ENCODE measurements at regions not wholly inside any gene's neighbourhood (a gene's known extent, or its start where the extent isn't known, plus 50 kb on each side); places are given as distances from the start of the nearest gene placed in this dataset.

DNA sequence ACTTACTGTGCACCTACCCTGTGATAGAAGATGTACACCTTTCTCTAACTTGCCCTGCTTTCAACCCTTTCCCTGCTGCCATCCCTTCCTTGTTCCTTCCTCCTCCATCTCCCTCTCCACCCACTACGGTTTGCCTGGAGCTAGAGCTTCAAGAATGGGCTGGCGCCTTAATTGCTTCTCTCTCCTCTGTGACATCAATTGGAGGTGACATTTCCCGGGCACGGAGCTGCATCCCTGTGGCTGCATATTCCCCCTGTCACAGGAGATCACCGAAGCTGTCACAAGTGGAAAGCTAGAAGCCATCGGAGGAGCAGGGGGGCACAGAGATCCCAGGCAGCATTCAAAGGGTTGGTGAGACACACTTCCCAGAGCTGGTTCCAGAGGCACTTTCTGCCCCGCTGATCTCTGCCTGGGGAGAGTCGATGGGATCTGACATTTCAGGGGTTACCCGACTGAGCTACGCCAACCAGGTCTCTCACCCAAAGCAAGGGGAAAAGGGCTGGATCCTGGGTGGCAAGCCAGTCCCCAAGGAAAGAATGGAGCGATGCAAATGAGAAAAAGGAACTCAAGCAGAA lies 604.9 kb downstream of the MED13L start (continued):
- TF ChIP-seq, protein P1, sequence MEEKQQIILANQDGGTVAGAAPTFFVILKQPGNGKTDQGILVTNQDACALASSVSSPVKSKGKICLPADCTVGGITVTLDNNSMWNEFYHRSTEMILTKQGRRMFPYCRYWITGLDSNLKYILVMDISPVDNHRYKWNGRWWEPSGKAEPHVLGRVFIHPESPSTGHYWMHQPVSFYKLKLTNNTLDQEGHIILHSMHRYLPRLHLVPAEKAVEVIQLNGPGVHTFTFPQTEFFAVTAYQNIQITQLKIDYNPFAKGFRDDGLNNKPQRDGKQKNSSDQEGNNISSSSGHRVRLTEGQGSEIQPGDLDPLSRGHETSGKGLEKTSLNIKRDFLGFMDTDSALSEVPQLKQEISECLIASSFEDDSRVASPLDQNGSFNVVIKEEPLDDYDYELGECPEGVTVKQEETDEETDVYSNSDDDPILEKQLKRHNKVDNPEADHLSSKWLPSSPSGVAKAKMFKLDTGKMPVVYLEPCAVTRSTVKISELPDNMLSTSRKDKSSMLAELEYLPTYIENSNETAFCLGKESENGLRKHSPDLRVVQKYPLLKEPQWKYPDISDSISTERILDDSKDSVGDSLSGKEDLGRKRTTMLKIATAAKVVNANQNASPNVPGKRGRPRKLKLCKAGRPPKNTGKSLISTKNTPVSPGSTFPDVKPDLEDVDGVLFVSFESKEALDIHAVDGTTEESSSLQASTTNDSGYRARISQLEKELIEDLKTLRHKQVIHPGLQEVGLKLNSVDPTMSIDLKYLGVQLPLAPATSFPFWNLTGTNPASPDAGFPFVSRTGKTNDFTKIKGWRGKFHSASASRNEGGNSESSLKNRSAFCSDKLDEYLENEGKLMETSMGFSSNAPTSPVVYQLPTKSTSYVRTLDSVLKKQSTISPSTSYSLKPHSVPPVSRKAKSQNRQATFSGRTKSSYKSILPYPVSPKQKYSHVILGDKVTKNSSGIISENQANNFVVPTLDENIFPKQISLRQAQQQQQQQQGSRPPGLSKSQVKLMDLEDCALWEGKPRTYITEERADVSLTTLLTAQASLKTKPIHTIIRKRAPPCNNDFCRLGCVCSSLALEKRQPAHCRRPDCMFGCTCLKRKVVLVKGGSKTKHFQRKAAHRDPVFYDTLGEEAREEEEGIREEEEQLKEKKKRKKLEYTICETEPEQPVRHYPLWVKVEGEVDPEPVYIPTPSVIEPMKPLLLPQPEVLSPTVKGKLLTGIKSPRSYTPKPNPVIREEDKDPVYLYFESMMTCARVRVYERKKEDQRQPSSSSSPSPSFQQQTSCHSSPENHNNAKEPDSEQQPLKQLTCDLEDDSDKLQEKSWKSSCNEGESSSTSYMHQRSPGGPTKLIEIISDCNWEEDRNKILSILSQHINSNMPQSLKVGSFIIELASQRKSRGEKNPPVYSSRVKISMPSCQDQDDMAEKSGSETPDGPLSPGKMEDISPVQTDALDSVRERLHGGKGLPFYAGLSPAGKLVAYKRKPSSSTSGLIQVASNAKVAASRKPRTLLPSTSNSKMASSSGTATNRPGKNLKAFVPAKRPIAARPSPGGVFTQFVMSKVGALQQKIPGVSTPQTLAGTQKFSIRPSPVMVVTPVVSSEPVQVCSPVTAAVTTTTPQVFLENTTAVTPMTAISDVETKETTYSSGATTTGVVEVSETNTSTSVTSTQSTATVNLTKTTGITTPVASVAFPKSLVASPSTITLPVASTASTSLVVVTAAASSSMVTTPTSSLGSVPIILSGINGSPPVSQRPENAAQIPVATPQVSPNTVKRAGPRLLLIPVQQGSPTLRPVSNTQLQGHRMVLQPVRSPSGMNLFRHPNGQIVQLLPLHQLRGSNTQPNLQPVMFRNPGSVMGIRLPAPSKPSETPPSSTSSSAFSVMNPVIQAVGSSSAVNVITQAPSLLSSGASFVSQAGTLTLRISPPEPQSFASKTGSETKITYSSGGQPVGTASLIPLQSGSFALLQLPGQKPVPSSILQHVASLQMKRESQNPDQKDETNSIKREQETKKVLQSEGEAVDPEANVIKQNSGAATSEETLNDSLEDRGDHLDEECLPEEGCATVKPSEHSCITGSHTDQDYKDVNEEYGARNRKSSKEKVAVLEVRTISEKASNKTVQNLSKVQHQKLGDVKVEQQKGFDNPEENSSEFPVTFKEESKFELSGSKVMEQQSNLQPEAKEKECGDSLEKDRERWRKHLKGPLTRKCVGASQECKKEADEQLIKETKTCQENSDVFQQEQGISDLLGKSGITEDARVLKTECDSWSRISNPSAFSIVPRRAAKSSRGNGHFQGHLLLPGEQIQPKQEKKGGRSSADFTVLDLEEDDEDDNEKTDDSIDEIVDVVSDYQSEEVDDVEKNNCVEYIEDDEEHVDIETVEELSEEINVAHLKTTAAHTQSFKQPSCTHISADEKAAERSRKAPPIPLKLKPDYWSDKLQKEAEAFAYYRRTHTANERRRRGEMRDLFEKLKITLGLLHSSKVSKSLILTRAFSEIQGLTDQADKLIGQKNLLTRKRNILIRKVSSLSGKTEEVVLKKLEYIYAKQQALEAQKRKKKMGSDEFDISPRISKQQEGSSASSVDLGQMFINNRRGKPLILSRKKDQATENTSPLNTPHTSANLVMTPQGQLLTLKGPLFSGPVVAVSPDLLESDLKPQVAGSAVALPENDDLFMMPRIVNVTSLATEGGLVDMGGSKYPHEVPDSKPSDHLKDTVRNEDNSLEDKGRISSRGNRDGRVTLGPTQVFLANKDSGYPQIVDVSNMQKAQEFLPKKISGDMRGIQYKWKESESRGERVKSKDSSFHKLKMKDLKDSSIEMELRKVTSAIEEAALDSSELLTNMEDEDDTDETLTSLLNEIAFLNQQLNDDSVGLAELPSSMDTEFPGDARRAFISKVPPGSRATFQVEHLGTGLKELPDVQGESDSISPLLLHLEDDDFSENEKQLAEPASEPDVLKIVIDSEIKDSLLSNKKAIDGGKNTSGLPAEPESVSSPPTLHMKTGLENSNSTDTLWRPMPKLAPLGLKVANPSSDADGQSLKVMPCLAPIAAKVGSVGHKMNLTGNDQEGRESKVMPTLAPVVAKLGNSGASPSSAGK (IDR thresholded peaks at IDR 0.05): no peak
- TF ChIP-seq U2AF2 (optimal IDR thresholded peaks at IDR 0.05; ENCODE audit: low read depth, low read length): no peak
- TF ChIP-seq RBM17 (IDR thresholded peaks at IDR 0.05; ENCODE audit: borderline replicate concordance, low read depth, low read length): no peak
- no peak for TF ChIP-seq RAD51 (IDR thresholded peaks at IDR 0.05; ENCODE audit: borderline replicate concordance, low read depth)
- TF ChIP-seq PML (IDR thresholded peaks at IDR 0.05; ENCODE audit: low read length): no peak
- no peak for TF ChIP-seq HMG20A (CRISPR knock-in tag; conservative IDR thresholded peaks at IDR 0.05)
- TF ChIP-seq, protein P2, sequence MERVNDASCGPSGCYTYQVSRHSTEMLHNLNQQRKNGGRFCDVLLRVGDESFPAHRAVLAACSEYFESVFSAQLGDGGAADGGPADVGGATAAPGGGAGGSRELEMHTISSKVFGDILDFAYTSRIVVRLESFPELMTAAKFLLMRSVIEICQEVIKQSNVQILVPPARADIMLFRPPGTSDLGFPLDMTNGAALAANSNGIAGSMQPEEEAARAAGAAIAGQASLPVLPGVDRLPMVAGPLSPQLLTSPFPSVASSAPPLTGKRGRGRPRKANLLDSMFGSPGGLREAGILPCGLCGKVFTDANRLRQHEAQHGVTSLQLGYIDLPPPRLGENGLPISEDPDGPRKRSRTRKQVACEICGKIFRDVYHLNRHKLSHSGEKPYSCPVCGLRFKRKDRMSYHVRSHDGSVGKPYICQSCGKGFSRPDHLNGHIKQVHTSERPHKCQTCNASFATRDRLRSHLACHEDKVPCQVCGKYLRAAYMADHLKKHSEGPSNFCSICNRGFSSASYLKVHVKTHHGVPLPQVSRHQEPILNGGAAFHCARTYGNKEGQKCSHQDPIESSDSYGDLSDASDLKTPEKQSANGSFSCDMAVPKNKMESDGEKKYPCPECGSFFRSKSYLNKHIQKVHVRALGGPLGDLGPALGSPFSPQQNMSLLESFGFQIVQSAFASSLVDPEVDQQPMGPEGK (CRISPR knock-in tag; IDR thresholded peaks at IDR 0.05; ENCODE audit: borderline replicate concordance): no peak
- no peak for TF ChIP-seq E2F6 (IDR thresholded peaks at IDR 0.05; ENCODE audit: borderline replicate concordance in 1 of 2, extremely low read depth in 1 of 2, insufficient read depth in 1 of 2, insufficient read length in 1 of 2, low read depth in 1 of 2, low read length in 1 of 2, poor library complexity in 1 of 2, severe bottlenecking in 1 of 2)
- TF ChIP-seq NFE2 (IDR thresholded peaks at IDR 0.05; ENCODE audit: low read depth): no peak

Data from K562 (cell line).